ENCODE measurements at regions not wholly inside any gene's neighbourhood (a gene's known extent, or its start where the extent isn't known, plus 50 kb on each side); places are given as distances from the start of the nearest gene placed in this dataset.

DNA sequence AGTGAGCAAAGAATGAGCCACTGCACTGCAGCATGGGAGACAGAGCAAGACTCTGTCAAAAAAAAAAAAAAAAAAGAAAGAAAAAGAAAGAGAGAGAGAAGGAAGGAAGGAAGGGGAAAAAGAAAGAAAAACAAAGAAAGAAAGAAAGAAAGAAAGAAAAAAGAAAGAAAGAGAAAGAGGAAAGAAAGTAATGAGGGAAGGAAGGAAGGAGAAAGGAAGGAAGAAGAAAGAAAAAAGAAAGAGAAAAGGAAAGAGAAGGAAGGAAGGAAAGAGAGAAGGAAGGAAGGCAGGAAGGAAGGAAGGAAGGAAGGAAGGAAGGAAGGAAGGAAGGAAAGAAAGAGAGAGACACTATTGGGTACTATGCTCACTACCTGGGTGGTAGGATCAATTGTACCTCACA, 122.2 kb upstream of the ERCC4 start:
- Histone ChIP-seq H3K4me3 (no peak overlapping the region), H3K4me1 (no peaks in the 10 kb centered on the region), H3K36me3 (no peaks in the 10 kb centered on the region), H3K27me3 (no peaks in the 10 kb centered on the region), H3K9ac (ENCODE audit: low read depth in 2 of 2, low read length in 2 of 2) (no peak overlapping the region), H3K27ac (no peak overlapping the region), H3K9me3 (no peaks in the 10 kb centered on the region)
- TF ChIP-seq, protein P1, sequence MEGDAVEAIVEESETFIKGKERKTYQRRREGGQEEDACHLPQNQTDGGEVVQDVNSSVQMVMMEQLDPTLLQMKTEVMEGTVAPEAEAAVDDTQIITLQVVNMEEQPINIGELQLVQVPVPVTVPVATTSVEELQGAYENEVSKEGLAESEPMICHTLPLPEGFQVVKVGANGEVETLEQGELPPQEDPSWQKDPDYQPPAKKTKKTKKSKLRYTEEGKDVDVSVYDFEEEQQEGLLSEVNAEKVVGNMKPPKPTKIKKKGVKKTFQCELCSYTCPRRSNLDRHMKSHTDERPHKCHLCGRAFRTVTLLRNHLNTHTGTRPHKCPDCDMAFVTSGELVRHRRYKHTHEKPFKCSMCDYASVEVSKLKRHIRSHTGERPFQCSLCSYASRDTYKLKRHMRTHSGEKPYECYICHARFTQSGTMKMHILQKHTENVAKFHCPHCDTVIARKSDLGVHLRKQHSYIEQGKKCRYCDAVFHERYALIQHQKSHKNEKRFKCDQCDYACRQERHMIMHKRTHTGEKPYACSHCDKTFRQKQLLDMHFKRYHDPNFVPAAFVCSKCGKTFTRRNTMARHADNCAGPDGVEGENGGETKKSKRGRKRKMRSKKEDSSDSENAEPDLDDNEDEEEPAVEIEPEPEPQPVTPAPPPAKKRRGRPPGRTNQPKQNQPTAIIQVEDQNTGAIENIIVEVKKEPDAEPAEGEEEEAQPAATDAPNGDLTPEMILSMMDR (IDR thresholded peaks at IDR 0.05): no peak
- intact Hi-C loops (cut with DNase I): no loop called here
- no peak for DNase-seq

DNA sequence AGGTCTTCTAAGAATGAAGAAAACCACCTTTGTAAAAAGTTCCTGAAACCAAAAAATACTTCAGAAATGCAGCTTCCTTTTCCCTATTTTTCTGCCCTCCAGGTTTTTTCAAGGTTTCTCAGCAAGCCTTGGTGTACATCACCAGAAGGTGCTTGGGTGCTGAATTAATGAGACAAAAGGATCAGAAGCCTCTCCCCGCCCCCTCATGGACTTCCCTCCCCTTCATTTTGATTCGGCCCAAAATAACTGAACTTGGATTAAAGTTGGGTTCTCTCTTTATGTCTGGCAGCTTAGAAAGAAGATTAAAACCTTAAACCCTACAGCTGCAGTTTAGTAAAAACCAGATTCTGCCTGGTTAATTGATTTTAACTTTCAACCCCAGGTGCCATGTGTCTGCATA, 121.7 kb upstream of the ERCC4 start:
- DNase-seq: no peak
- Histone ChIP-seq H3K4me3 (no peak overlapping the region), H3K9ac (ENCODE audit: low read depth in 2 of 2, low read length in 2 of 2) (no peak overlapping the region), H3K36me3 (no peaks in the 10 kb centered on the region), H3K4me1 (no peaks in the 10 kb centered on the region), H3K9me3 (no peaks in the 10 kb centered on the region), H3K27me3 (no peaks in the 10 kb centered on the region), H3K27ac (no peak overlapping the region)
- TF ChIP-seq, protein P1 (IDR thresholded peaks at IDR 0.05): no peak
- intact Hi-C loops (cut with DNase I): no loop called here

DNA sequence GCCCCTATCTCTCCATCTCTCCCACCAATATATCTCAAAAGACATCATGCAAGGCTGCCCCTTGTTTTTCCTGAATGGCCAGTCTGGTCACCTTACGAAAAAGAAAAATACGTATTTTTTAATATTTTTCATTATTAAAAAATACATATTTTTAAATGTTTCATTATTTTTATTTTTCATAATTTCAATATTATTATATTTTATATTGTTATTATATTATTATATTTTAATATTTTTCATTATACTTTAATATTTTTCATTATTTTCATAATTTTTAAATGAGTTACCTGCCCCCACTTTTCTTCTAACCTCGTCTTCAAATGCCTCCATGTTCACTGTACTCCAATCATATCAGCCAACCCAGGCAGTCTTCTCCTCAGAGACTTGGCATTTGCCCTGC, 116.0 kb upstream of the ERCC4 start:
- H3K9ac ChIP-seq (ENCODE audit: low read depth in 2 of 2, low read length in 2 of 2): no peak overlapping the region
- H3K9me3 ChIP-seq: no peaks in the 10 kb centered on the region
- H3K27ac ChIP-seq: no peak overlapping the region
- H3K4me1 ChIP-seq: no peaks in the 10 kb centered on the region
- TF ChIP-seq, protein P1 (IDR thresholded peaks at IDR 0.05): no peak
- H3K36me3 ChIP-seq: no peaks in the 10 kb centered on the region
- H3K4me3 ChIP-seq: no peak overlapping the region
- intact Hi-C loops (cut with DNase I): no loop called here
- DNase-seq: no peak
- H3K27me3 ChIP-seq: no peaks in the 10 kb centered on the region

DNA sequence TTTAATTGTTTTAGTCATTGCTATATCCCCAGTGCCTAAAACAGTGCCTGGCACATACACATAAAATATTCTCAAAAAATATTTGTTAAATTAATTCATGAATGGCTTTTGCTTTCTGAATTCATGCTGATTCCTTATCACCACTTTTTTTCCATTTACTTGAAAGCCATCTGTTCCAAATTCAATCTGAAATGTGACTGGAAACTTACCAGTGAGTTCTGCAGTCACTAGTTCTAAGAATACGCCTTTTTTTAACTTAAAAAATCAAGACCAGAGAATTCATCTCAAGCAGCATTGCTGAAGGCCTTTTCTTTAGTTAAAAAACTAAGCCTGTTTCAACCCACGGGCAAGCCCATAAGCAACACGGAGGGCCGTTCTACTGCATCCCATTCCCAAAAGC, 114.0 kb upstream of the ERCC4 start:
- H3K9me3 ChIP-seq: no peaks in the 10 kb centered on the region
- intact Hi-C loops (cut with DNase I): no loop called here
- no peaks in the 10 kb centered on the region for H3K4me1 ChIP-seq
- no peak overlapping the region for H3K9ac ChIP-seq (ENCODE audit: low read depth in 2 of 2, low read length in 2 of 2)
- no peaks in the 10 kb centered on the region for H3K36me3 ChIP-seq
- no peak overlapping the region for H3K4me3 ChIP-seq
- TF ChIP-seq, protein P1 (IDR thresholded peaks at IDR 0.05): no peak
- DNase-seq: no peak
- no peaks in the 10 kb centered on the region for H3K27me3 ChIP-seq
- H3K27ac ChIP-seq: no peak overlapping the region

DNA sequence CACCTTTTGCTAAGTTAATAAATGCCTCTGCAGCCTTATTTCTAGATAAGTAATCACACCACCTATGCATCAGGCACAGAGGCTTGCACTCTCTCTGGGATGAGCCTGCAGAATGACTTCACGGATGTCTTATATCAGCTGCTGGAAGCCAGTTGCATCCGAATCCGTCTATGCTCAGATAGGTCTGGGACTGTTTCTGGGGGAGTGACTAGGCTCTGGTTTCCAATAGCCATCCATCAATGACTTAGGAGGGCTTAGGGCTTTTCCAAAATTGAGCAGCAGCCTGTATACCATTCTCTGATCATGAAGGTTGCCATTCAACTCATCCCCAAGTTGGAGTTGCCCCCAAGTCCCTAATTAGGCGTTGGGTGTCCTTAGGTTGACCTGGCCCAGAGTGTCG, 113.3 kb upstream of the ERCC4 start:
- H3K4me1 ChIP-seq: no peaks in the 10 kb centered on the region
- H3K36me3 ChIP-seq: no peaks in the 10 kb centered on the region
- no peak overlapping the region for H3K4me3 ChIP-seq
- intact Hi-C loops (cut with DNase I): no loop called here
- H3K27ac ChIP-seq: no peak overlapping the region
- TF ChIP-seq, protein P1 (IDR thresholded peaks at IDR 0.05): no peak
- no peaks in the 10 kb centered on the region for H3K9me3 ChIP-seq
- no peak for DNase-seq
- no peaks in the 10 kb centered on the region for H3K27me3 ChIP-seq
- no peak overlapping the region for H3K9ac ChIP-seq (ENCODE audit: low read depth in 2 of 2, low read length in 2 of 2)

DNA sequence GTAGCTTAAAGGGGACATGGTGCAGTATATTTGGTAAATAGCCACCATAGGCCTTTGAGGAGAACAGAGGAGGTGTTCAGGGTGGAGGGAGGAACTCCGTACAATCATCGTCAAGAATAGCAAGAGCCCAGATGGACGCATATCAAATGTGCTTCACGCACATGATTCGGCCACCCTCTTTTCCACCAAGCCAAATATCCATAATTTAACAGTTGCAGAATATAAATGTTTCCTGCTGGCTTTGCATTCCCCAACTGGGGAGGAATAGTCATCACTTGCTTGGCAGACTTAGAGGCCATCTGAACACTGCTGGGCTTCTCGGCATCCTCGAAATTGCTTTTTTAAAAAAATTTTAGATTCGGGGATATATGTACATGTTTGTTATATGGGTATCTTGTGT, 111.9 kb upstream of the ERCC4 start:
- no peak for DNase-seq
- H3K9ac ChIP-seq (ENCODE audit: low read depth in 2 of 2, low read length in 2 of 2): no peak overlapping the region
- no peak overlapping the region for H3K4me3 ChIP-seq
- TF ChIP-seq, protein P1 (IDR thresholded peaks at IDR 0.05): no peak
- H3K9me3 ChIP-seq: no peaks in the 10 kb centered on the region
- intact Hi-C loops (cut with DNase I): no loop called here
- H3K27ac ChIP-seq: no peak overlapping the region
- H3K27me3 ChIP-seq: no peaks in the 10 kb centered on the region
- no peaks in the 10 kb centered on the region for H3K36me3 ChIP-seq
- H3K4me1 ChIP-seq: no peaks in the 10 kb centered on the region
